ENCODE measurements at regions not wholly inside any gene's neighbourhood (a gene's known extent, or its start where the extent isn't known, plus 50 kb on each side); places are given as distances from the start of the nearest gene placed in this dataset.
A peak's percentile ranks its signal among the peaks of the same experiment; 100 is the strongest.
"Not testable (repeated sequence)": the region's sequence is repeated elsewhere in the genome, so short reads cannot be mapped to it uniquely, and the experiment has no call there.

DNA sequence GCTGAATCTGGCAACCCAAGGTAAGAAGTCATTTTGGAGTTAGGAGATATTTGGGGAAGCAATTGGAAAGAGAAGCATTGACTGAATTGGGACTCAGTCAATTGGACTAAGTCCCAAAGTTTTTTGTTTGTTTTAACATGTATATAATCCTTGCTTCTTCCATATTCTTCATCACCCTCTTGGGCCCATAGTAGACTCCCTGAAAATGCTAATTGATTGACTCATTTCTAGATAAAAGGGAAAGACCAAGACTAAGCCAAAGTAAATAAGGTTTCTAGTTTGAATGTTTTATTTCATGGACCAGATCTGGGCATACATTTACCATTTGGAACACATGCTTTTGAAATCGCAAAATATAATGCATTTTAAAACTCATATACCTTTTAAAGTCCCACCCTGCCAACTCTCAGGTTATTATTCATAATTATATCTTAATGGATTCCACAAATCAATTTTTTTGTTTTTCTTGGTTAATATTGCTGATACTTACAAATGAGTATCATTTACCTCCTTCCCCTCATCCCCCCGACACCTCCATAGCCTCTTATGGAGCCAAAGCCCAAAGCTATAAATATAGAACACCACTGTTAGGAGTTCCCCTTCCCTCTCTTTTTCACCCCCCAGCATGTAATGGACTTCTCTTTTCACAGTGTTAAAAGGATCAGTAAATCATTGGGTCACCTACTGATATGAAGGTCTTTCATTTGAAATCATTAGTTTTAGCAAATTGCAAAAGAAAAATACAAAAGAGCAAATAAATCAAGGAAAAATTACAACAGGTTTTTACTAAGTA, 674.0 kb upstream of the SOX9 start:
- Histone ChIP-seq H3K27me3 (ENCODE audit: low read length) (no peaks in the 10 kb centered on the region), H3K27ac (ENCODE audit: low read length) (peak overlapping the region; percentile 23), H3K9me3 (ENCODE audit: low read length) (no peaks in the 10 kb centered on the region), H3K79me2 (ENCODE audit: low read length) (no peaks in the 10 kb centered on the region), H4K20me1 (ENCODE audit: low read length) (no peaks in the 10 kb centered on the region), H3K9me2 (replicated peaks; ENCODE audit: low read length) (no peaks in the 10 kb centered on the region), H3F3A (ENCODE audit: low read length, unreplicated experiment) (no peaks in the 10 kb centered on the region), H3K9ac (ENCODE audit: low read length) (no peak overlapping the region), H3K4me1 (ENCODE audit: insufficient read depth, low read length) (peaks cover 21% of the 10 kb centered on the region), H3K4me3 (ENCODE audit: low read length) (no peak overlapping the region), H3K36me3 (ENCODE audit: low read depth, low read length) (no peaks in the 10 kb centered on the region), H2AFZ (ENCODE audit: low read length) (no peak overlapping the region), H3K4me2 (ENCODE audit: low read length) (peak overlapping the region; percentile 14; the same call in 1 of the 2 replicates)
- ATAC-seq (peak; percentile 83), DNase-seq (peak; percentile 82)
- intact Hi-C loops (cut with micrococcal nuclease) = no loop called here
- POLR2A ChIA-PET (ENCODE audit: unreplicated experiment) = no interaction called here
- no peak for TF ChIP-seq EZH2 (IDR thresholded peaks at IDR 0.05; ENCODE audit: low read length, unreplicated experiment)
- TF ChIP-seq, protein P1, sequence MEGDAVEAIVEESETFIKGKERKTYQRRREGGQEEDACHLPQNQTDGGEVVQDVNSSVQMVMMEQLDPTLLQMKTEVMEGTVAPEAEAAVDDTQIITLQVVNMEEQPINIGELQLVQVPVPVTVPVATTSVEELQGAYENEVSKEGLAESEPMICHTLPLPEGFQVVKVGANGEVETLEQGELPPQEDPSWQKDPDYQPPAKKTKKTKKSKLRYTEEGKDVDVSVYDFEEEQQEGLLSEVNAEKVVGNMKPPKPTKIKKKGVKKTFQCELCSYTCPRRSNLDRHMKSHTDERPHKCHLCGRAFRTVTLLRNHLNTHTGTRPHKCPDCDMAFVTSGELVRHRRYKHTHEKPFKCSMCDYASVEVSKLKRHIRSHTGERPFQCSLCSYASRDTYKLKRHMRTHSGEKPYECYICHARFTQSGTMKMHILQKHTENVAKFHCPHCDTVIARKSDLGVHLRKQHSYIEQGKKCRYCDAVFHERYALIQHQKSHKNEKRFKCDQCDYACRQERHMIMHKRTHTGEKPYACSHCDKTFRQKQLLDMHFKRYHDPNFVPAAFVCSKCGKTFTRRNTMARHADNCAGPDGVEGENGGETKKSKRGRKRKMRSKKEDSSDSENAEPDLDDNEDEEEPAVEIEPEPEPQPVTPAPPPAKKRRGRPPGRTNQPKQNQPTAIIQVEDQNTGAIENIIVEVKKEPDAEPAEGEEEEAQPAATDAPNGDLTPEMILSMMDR (conservative IDR thresholded peaks at IDR 0.05; ENCODE audit: low read depth, low read length) = no peak
- no peak for TF ChIP-seq EZH2phosphoT487 (IDR thresholded peaks at IDR 0.05; ENCODE audit: borderline replicate concordance, low read length)
- no TSS peak for BruUV-seq (replicated peaks)
- CTCF ChIA-PET = no interaction called here

DNA sequence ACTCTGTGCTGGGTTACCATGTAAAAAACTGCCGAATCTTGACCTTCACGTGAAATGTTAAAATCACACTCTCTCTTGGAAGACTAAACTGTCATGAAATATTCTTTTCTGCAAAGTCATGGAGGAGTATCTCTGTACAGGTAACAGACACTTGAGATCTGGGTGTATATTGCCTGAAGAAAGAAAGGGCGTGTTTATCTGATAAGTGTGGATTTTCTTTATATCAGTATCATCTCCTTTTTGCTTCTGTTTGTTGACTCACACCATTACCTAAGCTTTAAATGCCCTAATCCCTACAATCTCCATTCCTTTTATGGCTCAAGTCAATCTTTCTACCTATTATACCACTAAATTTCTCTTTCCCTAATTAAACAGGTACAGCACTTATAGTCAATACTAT, 673.2 kb upstream of the SOX9 start:
- Histone ChIP-seq H3K36me3 (ENCODE audit: low read depth, low read length) (no peaks in the 10 kb centered on the region), H3K79me2 (ENCODE audit: low read length) (no peaks in the 10 kb centered on the region), H3K9me2 (replicated peaks; ENCODE audit: low read length) (no peaks in the 10 kb centered on the region), H3K9me3 (ENCODE audit: low read length) (no peaks in the 10 kb centered on the region), H3K27me3 (ENCODE audit: low read length) (no peaks in the 10 kb centered on the region), H3K9ac (ENCODE audit: low read length) (no peak overlapping the region), H4K20me1 (ENCODE audit: low read length) (no peaks in the 10 kb centered on the region), H3K4me3 (ENCODE audit: low read length) (no peak overlapping the region), H3F3A (ENCODE audit: low read length, unreplicated experiment) (no peaks in the 10 kb centered on the region), H3K4me1 (ENCODE audit: insufficient read depth, low read length) (peaks cover 20% of the 10 kb centered on the region), H3K27ac (ENCODE audit: low read length) (no peak overlapping the region), H3K4me2 (ENCODE audit: low read length) (no peak overlapping the region), H2AFZ (ENCODE audit: low read length) (no peak overlapping the region)
- intact Hi-C loops (cut with micrococcal nuclease) = no loop called here
- CTCF ChIA-PET = no interaction called here
- ATAC-seq (no peak; the same call in 1 of the 2 replicates), DNase-seq (peak; percentile 41)
- POLR2A ChIA-PET (ENCODE audit: unreplicated experiment) = no interaction called here
- TF ChIP-seq, protein P1 (conservative IDR thresholded peaks at IDR 0.05; ENCODE audit: low read depth, low read length) = no peak
- TF ChIP-seq EZH2 (IDR thresholded peaks at IDR 0.05; ENCODE audit: low read length, unreplicated experiment) = no peak
- no peak for TF ChIP-seq EZH2phosphoT487 (IDR thresholded peaks at IDR 0.05; ENCODE audit: borderline replicate concordance, low read length)
- BruUV-seq (replicated peaks) = no TSS peak

DNA sequence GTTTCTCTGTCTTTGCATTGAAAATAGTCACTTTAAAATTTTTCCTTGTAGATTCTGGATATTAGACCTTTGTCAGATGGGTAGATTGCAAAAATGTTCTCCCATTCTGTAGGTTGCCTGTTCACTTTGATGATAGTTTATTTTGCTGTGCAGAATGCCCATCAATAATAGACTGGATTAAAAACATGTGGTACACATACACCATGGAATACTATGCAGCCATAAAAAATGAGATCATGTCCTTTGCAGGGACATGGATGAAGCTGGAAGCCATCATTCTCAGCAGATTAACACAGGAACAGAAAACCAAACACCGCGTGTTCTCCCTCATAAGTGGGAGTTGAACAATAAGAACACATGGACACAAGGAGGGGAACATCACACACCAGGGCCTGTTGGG, 670.2 kb upstream of the SOX9 start:
- H4K20me1 ChIP-seq (ENCODE audit: low read length); H3K4me2 ChIP-seq (ENCODE audit: low read length); H3K9me3 ChIP-seq (ENCODE audit: low read length); H2AFZ ChIP-seq (ENCODE audit: low read length); H3K27ac ChIP-seq (ENCODE audit: low read length); BruUV-seq (replicated peaks); POLR2A ChIA-PET (ENCODE audit: unreplicated experiment); ATAC-seq; H3K27me3 ChIP-seq (ENCODE audit: low read length); H3K4me3 ChIP-seq (ENCODE audit: low read length); H3F3A ChIP-seq (ENCODE audit: low read length, unreplicated experiment); H3K36me3 ChIP-seq (ENCODE audit: low read depth, low read length); H3K9ac ChIP-seq (ENCODE audit: low read length); H3K9me2 ChIP-seq (replicated peaks; ENCODE audit: low read length); CTCF ChIA-PET; DNase-seq; H3K79me2 ChIP-seq (ENCODE audit: low read length): not testable (repeated sequence)
- H3K4me1 ChIP-seq (ENCODE audit: insufficient read depth, low read length) = peaks cover 39% of the 10 kb centered on the region
- intact Hi-C loops (cut with micrococcal nuclease) = loop anchor here (5.0 kb wide), 1 partner anchor 813 kb away; no protein-coding TSS in a partner anchor
